H1 (cell line): ENCODE measurements at regions not wholly inside any gene's neighbourhood (a gene's known extent, or its start where the extent isn't known, plus 50 kb on each side); places are given as distances from the start of the nearest gene placed in this dataset.

Experiments used
- BRCA1 ChIP-seq: IDR thresholded peaks from 2 replicates; pipeline ENCODE4 v1.6.1; 2012; ENCODE audit warnings: low read depth, low read length, improper control_type of control experiment
- GTF2F1 ChIP-seq: IDR thresholded peaks from 2 replicates; pipeline ENCODE4 v1.6.1; 2012; ENCODE audit warnings: low read depth, low read length, improper control_type of control experiment, borderline replicate concordance
- JUND ChIP-seq: IDR thresholded peaks from 2 replicates; pipeline ENCODE4 v1.6.1; 2011; ENCODE audit warnings: mild to moderate bottlenecking, improper control_type of control experiment, low read length
- MAX ChIP-seq: IDR thresholded peaks from 2 replicates; pipeline ENCODE4 v1.6.1; 2012; ENCODE audit warnings: inconsistent platforms
- SRF ChIP-seq: IDR thresholded peaks from 2 replicates; pipeline ENCODE4 v1.6.1; 2011; ENCODE audit warnings: mild to moderate bottlenecking, low read depth, low read length, moderate library complexity

- TF ChIP-seq BRCA1 (no peak), JUND (no peak), GTF2F1 (no peak), SRF (no peak), MAX (no peak)
These were observed 78.5 kb downstream of the CD83 start (continued) for GRCh38 chr6:14196026-14196425.
